A673 (cell line): ENCODE measurements at regions not wholly inside any gene's neighbourhood (a gene's known extent, or its start where the extent isn't known, plus 50 kb on each side); places are given as distances from the start of the nearest gene placed in this dataset.

Source experiments
- BruUV-seq: library from RNA; stranded (reverse); fragments of 400-500 nt; replicated peaks from 2 replicates; lab custom pipeline; 2021; lab: Mats Ljungman, UMichigan
- CTCF ChIA-PET: fragments of 300-600 bp; sonication (Branson Sonifier 250); formaldehyde crosslinking; loops from one replicate; lab custom pipeline; 2022; ENCODE audit warnings: antibody characterized with exemption; lab: Charles Lee
- POLR2A ChIA-PET: fragments of 300-600 bp; sonication (Branson Sonifier 250); formaldehyde crosslinking; loops from one replicate; lab custom pipeline; 2022; ENCODE audit warnings: antibody characterized with exemption; ENCODE audit not compliant: low non-redundant PET; lab: Charles Lee
- DNase-seq: peaks from one replicate; pipeline ENCODE4 v3.0.0-alpha.2; 2015; ENCODE audit warnings: low spot score
- H3K27ac ChIP-seq: fragments of 200-600 bp; sonication (generic); 2 replicates; pipeline ENCODE4 v1.5.1; 2016; ENCODE audit warnings: mixed run types, low read depth, mild to moderate bottlenecking, mixed read lengths, antibody characterized with exemption, low read length; ENCODE audit not compliant: poor library complexity, severe bottlenecking
- H3K27me3 ChIP-seq: fragments of 200-600 bp; sonication (generic); replicated peaks from 2 replicates; pipeline ENCODE4 v1.6.1; 2017; ENCODE audit warnings: mixed run types, low read depth, mild to moderate bottlenecking, mixed read lengths, antibody characterized with exemption, low read length; ENCODE audit not compliant: insufficient read depth, poor library complexity
- H3K36me3 ChIP-seq: fragments of 200-600 bp; sonication (generic); 2 replicates; pipeline ENCODE4 v1.6.1; 2016; ENCODE audit warnings: mixed run types, mild to moderate bottlenecking, mixed read lengths, antibody characterized with exemption, low read length; ENCODE audit not compliant: insufficient read depth, poor library complexity, severe bottlenecking
- H3K4me1 ChIP-seq: fragments of 200-600 bp; sonication (generic); 2 replicates; pipeline ENCODE4 v1.6.1; 2017; ENCODE audit warnings: mixed run types, mild to moderate bottlenecking, mixed read lengths, antibody characterized with exemption, low read length; ENCODE audit not compliant: insufficient read depth, poor library complexity, severe bottlenecking
- H3K4me3 ChIP-seq: fragments of 200-600 bp; sonication (generic); 2 replicates; pipeline ENCODE4 v1.5.1; 2016; ENCODE audit warnings: low read depth, mixed run types, mild to moderate bottlenecking, mixed read lengths, low read length; ENCODE audit not compliant: poor library complexity, severe bottlenecking
- H3K9me3 ChIP-seq: fragments of 200-600 bp; sonication (generic); 2 replicates; pipeline ENCODE4 v1.6.1; 2016; ENCODE audit warnings: mixed run types, low read depth, mild to moderate bottlenecking, mixed read lengths, antibody characterized with exemption, low read length; ENCODE audit not compliant: poor library complexity, severe bottlenecking
- CTCF ChIP-seq: fragments of 300-800, 200-600 bp; sonication (generic); conservative IDR thresholded peaks from 2 replicates; pipeline ENCODE4 v1.5.1; 2017; ENCODE audit warnings: low read depth, mild to moderate bottlenecking, antibody characterized with exemption, low read length, moderate library complexity, mixed read lengths
- EZH2 ChIP-seq: fragments of 200-600 bp; sonication (generic); IDR thresholded peaks from 2 replicates; pipeline ENCODE4 v1.6.1; 2017; ENCODE audit warnings: borderline replicate concordance, low read depth, mild to moderate bottlenecking, mixed read lengths, antibody characterized with exemption, low read length; ENCODE audit not compliant: poor library complexity, severe bottlenecking
- intact Hi-C: fragments of 100-400 bp; cut with micrococcal nuclease; formaldehyde crosslinking; loops from one replicate; pipeline ENCODE4 v1.10.0; 2022; ENCODE audit not compliant: unreplicated experiment

GRCh38 chr13:65946387-65946786 is 1283.7 kb downstream of the PCDH9 start:
- no peak for DNase-seq
- TF ChIP-seq CTCF (no peak), EZH2 (no peak)
- no peak overlapping the region for H3K4me3 ChIP-seq
- no peaks in the 10 kb centered on the region for H3K36me3 ChIP-seq
- H3K9me3 ChIP-seq, result no peaks in the 10 kb centered on the region
- H3K27ac ChIP-seq, result no peak overlapping the region
- ChIA-PET POLR2A (no interaction called here), CTCF (no interaction called here)
- H3K4me1 ChIP-seq, result no peaks in the 10 kb centered on the region
- no TSS peak for BruUV-seq
- intact Hi-C loops, result no loop called here
- H3K27me3 ChIP-seq, result no peaks in the 10 kb centered on the region

- ChIA-PET POLR2A (no interaction called here), CTCF (no interaction called here)
- no peaks in the 10 kb centered on the region for H3K4me1 ChIP-seq
- no peak overlapping the region for H3K27ac ChIP-seq
- intact Hi-C loops, result no loop called here
- H3K4me3 ChIP-seq, result no peak overlapping the region
- no peak for DNase-seq
- TF ChIP-seq EZH2, result no peak
- TF ChIP-seq CTCF, result no peak
- H3K36me3 ChIP-seq, result no peaks in the 10 kb centered on the region
- H3K27me3 ChIP-seq, result no peaks in the 10 kb centered on the region
- BruUV-seq, result no TSS peak
- no peaks in the 10 kb centered on the region for H3K9me3 ChIP-seq
Observed at GRCh38 chr13:65943708-65944107, 1286.4 kb downstream of the PCDH9 start.

GRCh38 chr13:65943024-65943423 is 1287.1 kb downstream of the PCDH9 start:
- no peak for DNase-seq
- BruUV-seq, result no TSS peak
- TF ChIP-seq EZH2 (no peak), CTCF (no peak)
- POLR2A ChIA-PET, result no interaction called here
- no peak overlapping the region for H3K4me3 ChIP-seq
- no peak overlapping the region for H3K27ac ChIP-seq
- CTCF ChIA-PET, result no interaction called here
- H3K36me3 ChIP-seq, result no peaks in the 10 kb centered on the region
- intact Hi-C loops, result no loop called here
- no peaks in the 10 kb centered on the region for H3K27me3 ChIP-seq
- no peaks in the 10 kb centered on the region for H3K9me3 ChIP-seq
- H3K4me1 ChIP-seq, result no peaks in the 10 kb centered on the region
